HG03520 (cell line): ENCODE measurements at regions not wholly inside any gene's neighbourhood (a gene's known extent, or its start where the extent isn't known, plus 50 kb on each side); places are given as distances from the start of the nearest gene placed in this dataset.

Experiments
- ATAC-seq: cut with Tn5 transposase; IDR thresholded peaks from one replicate; pipeline ENCODE4 v1.9.1; 2021; ENCODE audit warnings: mild to moderate bottlenecking, moderate library complexity; ENCODE audit not compliant: unreplicated experiment

GRCh38 chr5:54859316-54859715 lies 126.1 kb downstream of the ESM1 start:
- no peak for ATAC-seq

GRCh38 chr5:54854883-54855581 lies 130.4 kb downstream of the ESM1 start:
- no peak for ATAC-seq

GRCh38 chr5:54852007-54852406 lies 133.4 kb downstream of the ESM1 start:
- ATAC-seq: no peak

GRCh38 chr5:54851449-54851848 lies 133.9 kb downstream of the ESM1 start:
- ATAC-seq: no peak

- no peak for ATAC-seq
Measured at GRCh38 chr5:54848581-54848980, 136.8 kb downstream of the ESM1 start.

GRCh38 chr5:54845567-54845941 lies 139.8 kb downstream of the ESM1 start:
- no peak for ATAC-seq

- no peak for ATAC-seq
Measured at GRCh38 chr5:54844905-54845566, 140.4 kb downstream of the ESM1 start.

- ATAC-seq: no peak
Measured at GRCh38 chr5:54844266-54844665, 141.1 kb downstream of the ESM1 start.

- ATAC-seq: no peak
Measured at GRCh38 chr5:54841481-54841880, 143.9 kb downstream of the ESM1 start.

- ATAC-seq: no peak
Measured at GRCh38 chr5:54838843-54839242, 146.6 kb downstream of the ESM1 start.

- no peak for ATAC-seq
Measured at GRCh38 chr5:54837981-54838380, 147.4 kb downstream of the ESM1 start.

GRCh38 chr5:54837093-54837492 lies 148.3 kb downstream of the ESM1 start:
- ATAC-seq: no peak

GRCh38 chr5:54835647-54836046 lies 149.7 kb downstream of the ESM1 start:
- ATAC-seq: no peak

GRCh38 chr5:54834121-54834842 lies 151.1 kb downstream of the ESM1 start:
- no peak for ATAC-seq

- no peak for ATAC-seq
Measured at GRCh38 chr5:54833590-54833989, 151.8 kb downstream of the ESM1 start.

GRCh38 chr5:54832858-54833257 lies 152.5 kb downstream of the ESM1 start:
- no peak for ATAC-seq

- ATAC-seq: no peak
Measured at GRCh38 chr5:54832045-54832444, 153.3 kb downstream of the ESM1 start.

- no peak for ATAC-seq
Measured at GRCh38 chr5:54831233-54831632, 154.2 kb downstream of the ESM1 start.

GRCh38 chr5:54829676-54830535 lies 155.5 kb downstream of the ESM1 start:
- no peak for ATAC-seq

- no peak for ATAC-seq
Measured at GRCh38 chr5:54829102-54829501, 156.3 kb downstream of the ESM1 start.

GRCh38 chr5:54828151-54828550 lies 157.2 kb downstream of the ESM1 start:
- ATAC-seq: no peak
